ENCODE measurements at regions not wholly inside any gene's neighbourhood (a gene's known extent, or its start where the extent isn't known, plus 50 kb on each side); places are given as distances from the start of the nearest gene placed in this dataset.

- Mint-ChIP-seq H3K9me3 (no peaks in the 10 kb centered on the region), H3K27ac (ENCODE audit: unreplicated experiment) (no peak overlapping the region), H3K4me1 (peaks cover 14% of the 10 kb centered on the region), H3K4me3 (no peak overlapping the region), H3K27me3 (ENCODE audit: low read depth) (no peaks in the 10 kb centered on the region), H3K36me3 (ENCODE audit: low read depth) (no peaks in the 10 kb centered on the region)
- no peak for TF ChIP-seq CTCF (conservative IDR thresholded peaks at IDR 0.05)
- DNase-seq (ENCODE audit: low read depth, low spot score): no peak
Observed at GRCh38 chr15:25944386-25944785, 81.3 kb upstream of the ATP10A start.

- no peak for TF ChIP-seq CTCF (conservative IDR thresholded peaks at IDR 0.05)
- DNase-seq (ENCODE audit: low read depth, low spot score): no peak
- Mint-ChIP-seq H3K27me3 (ENCODE audit: low read depth) (no peaks in the 10 kb centered on the region), H3K27ac (ENCODE audit: unreplicated experiment) (no peak overlapping the region), H3K9me3 (no peaks in the 10 kb centered on the region), H3K4me1 (peaks cover 14% of the 10 kb centered on the region), H3K36me3 (ENCODE audit: low read depth) (no peaks in the 10 kb centered on the region), H3K4me3 (no peak overlapping the region)
Observed at GRCh38 chr15:25943831-25944230, 80.7 kb upstream of the ATP10A start.

GRCh38 chr15:25939122-25939521 is 76.0 kb upstream of the ATP10A start:
- H3K27me3 Mint-ChIP-seq (ENCODE audit: low read depth): no peaks in the 10 kb centered on the region
- H3K4me3 Mint-ChIP-seq: no peak overlapping the region
- H3K4me1 Mint-ChIP-seq: no peaks in the 10 kb centered on the region
- H3K36me3 Mint-ChIP-seq (ENCODE audit: low read depth): no peaks in the 10 kb centered on the region
- no peak for DNase-seq (ENCODE audit: low read depth, low spot score)
- TF ChIP-seq CTCF (conservative IDR thresholded peaks at IDR 0.05): no peak
- no peak overlapping the region for H3K27ac Mint-ChIP-seq (ENCODE audit: unreplicated experiment)
- no peaks in the 10 kb centered on the region for H3K9me3 Mint-ChIP-seq

- Mint-ChIP-seq H3K36me3 (ENCODE audit: low read depth) (no peaks in the 10 kb centered on the region), H3K9me3 (no peaks in the 10 kb centered on the region), H3K4me3 (no peak overlapping the region), H3K27me3 (ENCODE audit: low read depth) (no peaks in the 10 kb centered on the region), H3K27ac (ENCODE audit: unreplicated experiment) (no peak overlapping the region), H3K4me1 (peaks cover 10% of the 10 kb centered on the region)
- no peak for DNase-seq (ENCODE audit: low read depth, low spot score)
- TF ChIP-seq CTCF (conservative IDR thresholded peaks at IDR 0.05): no peak
Observed at GRCh38 chr15:25937796-25938195, 74.7 kb upstream of the ATP10A start.

- Mint-ChIP-seq H3K27ac (ENCODE audit: unreplicated experiment) (no peak overlapping the region), H3K4me3 (no peak overlapping the region), H3K4me1 (peaks cover 10% of the 10 kb centered on the region), H3K27me3 (ENCODE audit: low read depth) (no peaks in the 10 kb centered on the region), H3K36me3 (ENCODE audit: low read depth) (no peaks in the 10 kb centered on the region), H3K9me3 (no peaks in the 10 kb centered on the region)
- no peak for TF ChIP-seq CTCF (conservative IDR thresholded peaks at IDR 0.05)
- DNase-seq (ENCODE audit: low read depth, low spot score): no peak
Observed at GRCh38 chr15:25936004-25936403, 72.9 kb upstream of the ATP10A start.
